SKM-1 treated with dmso at 0.1 percent for 144 hours (cell line): ENCODE measurements at regions not wholly inside any gene's neighbourhood (a gene's known extent, or its start where the extent isn't known, plus 50 kb on each side); places are given as distances from the start of the nearest gene placed in this dataset.
"Not testable (repeated sequence)": the region's sequence is repeated elsewhere in the genome, so short reads cannot be mapped to it uniquely, and the experiment has no call there.

Experiments
- DNase-seq: peaks from one replicate; lab custom pipeline; 2025; ENCODE audit not compliant: unreplicated experiment; lab: John Stamatoyannopoulos, UW

DNA sequence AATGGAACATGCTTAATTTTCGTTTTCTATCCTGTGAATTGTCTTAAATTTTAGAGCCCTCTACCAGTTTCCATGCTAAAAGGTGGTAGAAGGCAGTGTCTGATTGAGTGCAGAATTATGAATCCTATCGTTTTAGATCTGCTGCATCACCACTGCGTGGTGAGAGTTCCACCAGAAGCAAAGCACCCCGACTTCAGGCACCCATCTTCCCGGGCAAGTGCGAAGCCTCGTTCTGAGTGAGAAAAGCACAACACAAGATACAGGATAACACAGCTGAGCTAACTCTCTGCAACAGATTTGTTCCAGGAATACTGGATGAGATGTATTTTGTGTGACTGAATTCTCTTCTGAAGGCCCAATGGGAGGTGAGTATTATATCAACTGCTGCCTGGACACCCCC is 471.5 kb downstream of the EIPR1 start:
- DNase-seq = no peak

DNA sequence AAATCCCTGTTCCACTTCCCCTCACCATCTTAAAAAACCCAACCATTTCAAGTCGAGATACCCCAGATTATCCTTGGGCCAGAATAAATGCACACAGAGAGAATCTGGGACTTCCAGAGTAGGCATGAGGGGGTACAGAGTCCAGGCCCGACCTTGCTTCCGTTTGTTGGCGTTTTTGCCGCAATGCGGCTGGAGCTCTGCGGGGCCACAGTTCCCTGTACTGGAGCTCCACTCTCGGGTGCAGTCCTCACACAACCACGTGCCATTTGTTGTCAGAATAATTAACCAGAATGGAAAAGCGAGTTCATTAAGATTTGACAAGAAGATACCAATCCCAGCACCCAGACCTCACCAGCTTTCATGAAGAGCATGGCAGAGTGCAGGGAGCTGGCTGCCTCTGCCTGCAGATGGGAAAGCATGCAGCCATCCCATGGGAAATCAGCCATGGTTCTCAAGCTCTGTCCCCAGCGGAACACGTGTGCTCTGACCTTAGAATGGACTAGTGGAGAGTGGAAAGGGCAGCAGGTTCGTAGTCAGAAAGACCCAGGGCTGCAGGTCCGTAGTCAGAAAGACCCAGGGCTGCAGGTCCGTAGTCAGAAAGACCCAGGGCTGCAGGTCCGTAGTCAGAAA is 472.8 kb downstream of the EIPR1 start:
- no peak for DNase-seq

DNA sequence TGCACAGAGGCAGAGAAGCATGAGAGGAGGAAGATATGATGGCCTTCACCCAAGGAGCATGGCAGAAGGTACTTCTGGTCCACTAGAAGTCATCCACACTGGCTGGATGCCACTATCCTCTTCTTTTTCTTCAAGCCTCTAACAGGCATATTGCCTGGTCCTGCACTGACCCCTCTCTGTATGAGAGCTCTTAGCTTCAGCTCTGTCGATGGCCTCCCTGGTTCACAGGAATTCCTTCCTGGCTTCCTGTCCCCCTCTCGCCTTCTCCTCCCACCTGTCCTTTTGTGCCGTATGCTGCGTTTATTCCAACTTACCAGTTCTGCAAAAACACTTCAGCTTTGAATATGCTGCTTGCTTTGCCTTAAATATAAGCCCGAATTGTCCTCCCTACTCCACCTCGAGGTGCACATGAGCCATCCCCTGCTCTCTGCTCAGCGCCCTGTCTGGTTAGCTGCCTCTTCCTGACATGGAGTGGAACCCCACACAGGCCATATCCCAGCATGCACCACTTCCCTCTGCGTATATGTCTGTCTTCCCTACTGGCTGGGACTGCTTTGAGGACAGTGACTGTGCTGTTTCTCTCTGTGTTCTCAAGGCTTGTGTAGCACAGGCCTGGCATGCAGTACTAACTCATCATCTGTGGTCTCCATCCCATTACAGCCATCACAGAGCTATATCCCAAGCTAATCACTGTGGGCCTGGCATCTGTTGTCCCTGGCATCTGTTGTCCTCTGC is 474.9 kb downstream of the EIPR1 start:
- no peak for DNase-seq

DNA sequence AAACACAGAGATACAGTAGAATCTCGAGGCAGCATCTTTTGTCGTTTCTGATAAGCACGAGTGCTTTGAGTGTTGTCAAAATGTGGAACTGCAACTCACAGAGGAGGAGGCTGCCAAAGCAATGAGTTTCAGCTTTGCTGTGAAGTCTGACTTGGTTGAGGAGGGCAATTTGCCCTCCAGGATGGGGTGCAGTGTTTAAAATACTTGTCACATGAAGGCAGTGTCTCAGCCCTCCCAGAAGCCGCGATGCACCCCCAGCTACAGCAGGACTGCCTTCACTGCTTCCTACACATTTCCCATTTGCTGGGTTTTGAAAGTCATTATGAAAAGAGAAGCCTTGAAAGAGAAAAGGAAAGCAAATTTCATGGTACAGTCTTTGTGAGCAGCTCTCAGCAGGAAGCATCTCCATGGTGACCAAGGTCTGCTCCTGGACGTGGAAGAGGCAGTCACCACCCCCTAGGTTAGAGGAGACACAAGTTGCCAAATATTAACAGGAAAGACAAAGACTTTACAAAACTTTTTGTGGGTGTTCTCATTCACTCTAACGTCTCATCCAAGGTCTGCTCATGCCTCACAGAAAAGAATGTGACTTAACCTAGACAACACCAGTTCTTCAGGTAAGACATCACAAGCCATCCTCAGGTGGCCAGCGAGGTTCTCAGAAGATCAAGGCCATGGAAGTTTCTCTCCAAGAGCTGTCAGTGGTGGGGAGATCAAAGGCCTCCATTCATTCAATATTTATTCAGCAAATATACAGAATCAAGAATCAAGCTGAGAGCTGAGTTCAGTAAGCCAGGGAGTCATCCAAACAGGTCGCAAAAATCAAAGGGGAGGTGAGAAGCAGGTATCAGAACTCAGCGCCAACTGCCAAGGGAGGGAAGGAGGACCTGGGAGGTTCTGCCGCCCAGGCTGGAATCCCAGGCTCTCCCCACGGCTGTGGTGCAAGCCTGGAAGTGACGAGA is 476.0 kb downstream of the EIPR1 start:
- DNase-seq = no peak

DNA sequence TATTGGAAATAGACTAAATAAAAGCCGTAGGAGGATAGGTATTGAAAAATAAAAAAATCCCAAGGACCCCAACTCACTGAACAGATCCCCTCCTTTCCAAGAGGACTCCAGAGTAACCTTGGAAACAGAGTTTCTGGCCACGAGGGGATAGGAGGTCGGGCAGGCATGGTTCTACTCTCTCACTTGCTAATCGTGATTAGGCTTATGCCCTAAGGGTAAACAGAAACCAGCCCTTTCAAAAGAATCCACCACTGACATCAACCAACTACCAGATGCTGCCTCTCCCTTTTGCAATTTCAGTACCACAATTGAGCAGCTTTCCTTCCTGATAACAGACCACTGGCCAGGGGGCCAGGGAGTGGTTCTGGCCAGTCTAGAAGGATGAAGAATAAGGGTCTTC is 477.8 kb downstream of the EIPR1 start:
- DNase-seq = no peak

DNA sequence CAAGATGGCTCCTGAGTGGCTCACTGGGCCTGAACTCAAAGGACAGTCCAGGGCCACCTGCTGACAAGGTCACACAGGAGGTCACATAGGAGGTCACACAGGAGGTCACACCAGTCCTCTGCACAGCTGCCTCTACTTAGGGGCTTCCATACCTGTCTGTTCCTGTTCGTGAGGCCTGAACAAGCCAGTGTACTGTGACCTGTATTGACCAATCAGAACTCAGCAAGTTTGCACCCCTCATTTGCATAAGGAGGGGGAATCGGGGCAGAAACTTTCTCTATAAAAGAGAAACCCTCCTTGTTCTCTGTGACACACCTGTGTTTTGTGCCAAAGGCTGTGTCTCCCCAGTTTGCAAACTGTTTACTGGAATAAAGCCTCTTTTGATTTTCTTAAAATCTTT is 478.9 kb downstream of the EIPR1 start:
- no peak for DNase-seq

DNA sequence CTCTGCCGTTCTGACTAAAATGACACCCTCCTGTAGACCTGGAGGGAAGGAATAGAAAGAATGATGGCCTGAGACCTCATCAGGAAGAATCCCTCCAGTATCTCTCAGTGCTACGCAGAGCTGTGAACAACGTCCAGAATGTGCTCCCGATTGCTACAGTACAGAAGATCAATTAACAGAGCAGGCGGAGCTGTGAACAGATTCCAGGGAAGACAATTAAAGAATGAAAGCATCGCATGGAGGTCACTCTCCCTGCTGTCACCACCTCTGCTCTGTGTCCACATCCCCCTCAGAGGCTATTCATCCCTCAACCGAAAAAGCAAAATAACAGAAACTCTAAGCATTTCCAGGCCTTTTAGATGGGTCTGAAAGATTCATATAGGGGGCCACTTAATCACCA is 481.0 kb downstream of the EIPR1 start:
- no peak for DNase-seq

DNA sequence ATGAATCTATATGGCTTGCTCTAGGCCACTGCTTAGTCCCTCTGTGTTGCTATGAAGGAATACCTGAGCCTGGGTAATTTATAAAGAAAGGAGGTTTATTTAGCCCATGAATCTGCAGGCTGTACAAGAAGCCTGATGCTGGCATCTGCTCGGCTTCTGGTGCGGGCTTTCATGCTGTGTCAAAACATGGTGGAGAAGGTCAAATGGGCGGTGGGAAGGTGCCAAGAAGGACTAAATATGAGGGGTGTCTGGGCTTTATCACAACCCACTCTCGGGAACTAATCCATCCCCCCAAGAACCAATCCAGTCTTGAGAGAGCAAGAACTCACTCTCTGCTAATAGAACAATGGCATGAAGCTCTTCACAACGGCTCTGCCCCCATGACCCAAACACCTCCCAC is 481.6 kb downstream of the EIPR1 start:
- no peak for DNase-seq

DNA sequence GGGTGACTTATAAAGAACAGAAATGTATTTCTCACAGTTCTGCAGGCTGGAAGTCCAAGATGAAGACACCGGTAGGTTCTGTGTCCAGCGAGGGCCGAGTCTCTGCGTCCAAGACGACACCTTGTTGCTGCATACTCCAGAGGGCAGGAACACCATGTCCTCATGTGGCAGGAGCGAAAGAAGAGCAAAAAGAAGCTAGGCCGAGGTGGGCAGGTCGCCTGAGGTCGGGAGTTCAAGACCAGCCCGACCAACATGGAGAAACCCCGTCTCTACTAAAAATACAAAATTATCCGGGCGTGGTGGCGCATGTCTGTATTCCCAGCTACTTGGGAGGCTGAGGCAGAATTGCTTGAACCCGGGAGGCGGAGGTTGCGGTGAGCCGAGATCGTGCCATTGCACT is 483.6 kb downstream of the EIPR1 start:
- DNase-seq = not testable (repeated sequence)

DNA sequence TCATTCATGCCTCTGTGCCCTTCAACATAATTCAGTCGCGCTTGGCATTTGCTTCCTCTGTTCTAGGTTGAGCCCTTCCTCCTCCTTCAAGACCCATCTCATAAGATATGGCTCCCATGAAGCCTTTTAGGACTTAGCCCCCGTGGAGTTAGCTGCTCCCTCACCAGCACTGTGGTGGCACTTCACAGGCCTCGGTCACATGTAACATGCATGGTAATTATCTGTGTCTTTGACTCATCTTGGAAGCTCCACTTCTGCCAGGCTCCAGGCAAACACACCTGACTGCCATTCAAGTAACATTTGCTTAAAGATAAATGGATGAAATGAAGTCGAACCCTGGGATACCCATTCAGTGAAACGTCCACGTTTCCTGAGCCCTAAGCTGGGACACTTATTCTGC is 484.7 kb downstream of the EIPR1 start:
- no peak for DNase-seq

DNA sequence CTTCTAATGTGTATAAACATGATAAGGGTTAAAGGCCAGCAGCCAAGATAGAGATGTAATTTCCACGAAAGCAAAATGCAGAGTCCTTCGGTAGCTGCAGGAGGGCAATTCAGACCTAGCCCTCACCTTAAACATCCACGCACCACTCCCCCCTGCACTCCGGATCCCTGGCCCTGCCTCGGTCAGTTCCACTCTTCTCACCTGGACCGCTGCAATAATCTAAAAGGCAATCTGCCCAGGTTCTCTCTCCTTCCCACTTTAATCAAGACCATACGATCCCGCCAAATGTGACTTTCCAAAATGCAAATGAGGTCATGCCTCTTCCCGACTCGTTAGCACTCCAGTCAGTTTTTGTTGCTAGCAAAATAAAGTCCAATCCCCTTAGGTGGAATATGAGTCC is 485.2 kb downstream of the EIPR1 start:
- no peak for DNase-seq

DNA sequence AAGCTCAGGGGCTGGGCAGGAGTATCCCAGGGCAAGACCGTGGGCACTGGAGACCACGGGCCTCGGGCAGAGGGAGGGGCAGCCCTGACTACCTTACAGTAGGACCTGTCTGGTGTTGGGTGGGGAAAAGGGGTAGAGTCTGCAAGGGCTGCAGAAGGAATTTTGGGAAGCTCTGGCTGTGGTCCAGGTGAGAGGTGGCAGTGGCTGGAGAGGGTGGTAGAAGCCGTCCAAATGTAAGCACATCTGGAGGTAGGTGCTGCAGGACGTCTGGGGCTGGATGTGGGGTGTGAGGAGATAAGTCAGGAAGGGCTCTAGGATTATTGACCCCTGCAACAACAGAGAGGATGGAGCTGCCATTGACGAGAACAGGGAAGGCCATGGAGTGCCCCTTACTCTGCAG is 486.7 kb downstream of the EIPR1 start:
- DNase-seq = no peak

DNA sequence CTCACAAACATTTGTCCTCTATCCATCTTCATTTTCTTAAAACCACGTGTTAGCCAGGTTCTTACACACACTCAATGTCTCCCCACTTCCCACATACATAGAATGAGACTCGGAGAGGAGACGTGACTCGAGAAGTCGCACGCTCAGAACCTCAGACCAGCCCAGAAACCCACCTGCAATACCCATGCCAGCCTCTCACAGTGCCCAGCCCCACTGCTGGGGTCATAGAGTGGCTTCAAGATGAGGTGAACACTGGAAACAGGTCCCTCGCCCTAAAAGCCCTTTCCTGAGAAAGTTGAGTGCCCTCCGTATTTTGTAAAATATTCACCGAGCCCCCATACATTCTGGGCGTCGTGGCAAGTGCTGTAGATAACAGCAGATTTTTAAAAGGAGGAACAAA is 487.4 kb downstream of the EIPR1 start:
- no peak for DNase-seq

DNA sequence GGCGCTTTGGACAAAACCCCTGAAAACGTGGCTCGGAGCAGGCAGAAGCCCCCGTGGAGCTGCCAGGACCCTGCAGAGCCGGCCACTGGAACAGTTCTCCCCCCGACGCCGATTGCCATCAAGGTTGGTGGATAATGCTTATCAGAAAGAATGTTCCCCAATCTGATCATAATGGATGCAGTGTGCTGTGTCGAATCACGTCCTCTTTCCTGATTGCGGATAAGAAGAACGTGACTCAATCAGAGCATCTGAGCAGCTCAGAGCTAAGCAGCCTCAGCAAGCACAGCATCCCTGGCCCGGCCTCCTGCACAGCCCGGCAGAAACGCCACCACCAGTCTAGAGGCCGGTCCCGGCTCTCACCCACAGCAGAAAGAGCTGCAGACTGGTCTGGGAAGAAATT is 488.0 kb downstream of the EIPR1 start:
- DNase-seq = no peak

DNA sequence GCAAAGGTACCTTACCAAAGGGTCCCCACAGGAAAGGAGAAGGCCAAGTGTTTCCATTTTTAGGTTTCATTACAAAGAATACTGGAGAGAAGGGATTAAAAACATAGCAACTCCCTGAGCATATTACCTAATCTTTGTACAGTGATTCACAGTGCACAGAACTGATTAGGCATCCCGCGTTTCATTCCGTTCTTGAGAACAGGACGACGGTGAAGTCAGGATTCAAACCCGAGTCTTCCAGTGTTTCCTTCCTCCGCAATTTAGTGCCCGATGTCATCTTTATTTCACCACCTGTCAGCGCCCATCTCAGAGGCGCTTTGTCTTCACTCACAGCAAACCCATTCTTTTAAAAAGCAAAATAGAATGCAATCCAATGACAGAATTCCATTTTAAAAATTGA is 488.5 kb downstream of the EIPR1 start:
- DNase-seq = no peak

DNA sequence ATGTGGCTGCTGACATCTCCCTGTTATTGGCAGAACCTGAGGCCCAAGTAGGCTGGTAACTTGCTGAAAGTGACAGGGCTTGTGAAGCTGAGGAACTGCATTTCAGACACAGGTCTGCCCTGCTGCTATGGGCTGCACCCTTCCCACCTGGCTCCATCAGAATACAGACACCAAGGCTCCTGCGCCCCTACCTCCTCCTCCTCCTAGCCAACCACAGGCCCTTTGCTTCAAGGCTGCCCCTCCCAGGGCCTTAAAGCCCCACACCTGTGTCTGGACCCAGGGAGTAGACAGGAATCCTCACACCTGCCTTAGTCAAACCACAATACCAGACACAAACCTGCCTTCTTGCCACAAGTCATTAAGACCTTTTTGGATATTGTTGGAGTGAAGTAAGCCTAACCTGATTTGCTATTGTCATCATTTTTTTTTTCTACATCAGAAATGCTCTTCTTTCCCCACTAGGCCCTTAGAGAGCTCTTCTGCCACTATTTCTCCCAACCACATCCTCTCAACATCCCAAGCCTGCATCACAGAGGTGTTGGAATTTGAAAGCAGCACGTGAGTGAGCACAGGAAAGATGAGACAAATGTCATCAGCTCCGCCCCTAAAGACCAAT is 489.7 kb downstream of the EIPR1 start:
- DNase-seq = no peak

DNA sequence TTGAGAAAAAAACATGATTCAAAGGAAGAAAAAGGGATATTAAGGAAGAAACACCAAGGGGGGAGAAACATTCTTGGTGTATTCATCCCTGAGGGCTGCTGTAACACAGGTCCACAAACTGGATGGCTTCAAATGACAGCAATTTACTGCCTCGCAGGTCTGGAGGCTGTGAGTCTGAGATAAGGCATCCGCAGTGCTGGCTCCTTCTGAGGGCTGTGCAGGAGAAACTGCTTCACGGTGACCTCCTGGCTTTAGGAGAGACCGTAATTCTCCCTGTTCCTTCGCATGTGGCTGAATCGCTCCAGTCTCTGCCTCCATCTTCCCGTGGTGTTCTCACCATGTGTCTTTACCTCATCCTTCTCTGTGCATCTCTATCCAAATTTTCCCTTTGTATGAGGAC is 490.7 kb downstream of the EIPR1 start:
- DNase-seq = no peak

DNA sequence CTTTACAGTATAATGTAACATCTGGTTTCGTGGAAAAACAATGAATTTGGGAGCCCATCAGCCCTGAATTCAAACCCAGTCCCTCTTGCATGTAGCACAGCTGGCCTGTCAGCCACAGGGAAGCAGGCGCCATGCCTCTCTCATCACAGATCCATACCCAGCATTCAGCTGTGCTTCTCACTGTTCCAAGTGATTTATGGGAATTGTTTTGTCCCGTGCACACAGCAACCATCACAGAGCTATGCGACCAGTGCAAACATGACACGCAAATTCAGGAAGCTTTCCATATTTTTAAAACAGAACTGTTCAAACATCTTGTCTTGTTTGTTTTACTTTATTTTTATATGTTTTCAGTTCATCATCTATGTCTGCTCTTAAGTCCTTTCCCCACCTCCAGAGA is 496.1 kb downstream of the EIPR1 start:
- DNase-seq = no peak

DNA sequence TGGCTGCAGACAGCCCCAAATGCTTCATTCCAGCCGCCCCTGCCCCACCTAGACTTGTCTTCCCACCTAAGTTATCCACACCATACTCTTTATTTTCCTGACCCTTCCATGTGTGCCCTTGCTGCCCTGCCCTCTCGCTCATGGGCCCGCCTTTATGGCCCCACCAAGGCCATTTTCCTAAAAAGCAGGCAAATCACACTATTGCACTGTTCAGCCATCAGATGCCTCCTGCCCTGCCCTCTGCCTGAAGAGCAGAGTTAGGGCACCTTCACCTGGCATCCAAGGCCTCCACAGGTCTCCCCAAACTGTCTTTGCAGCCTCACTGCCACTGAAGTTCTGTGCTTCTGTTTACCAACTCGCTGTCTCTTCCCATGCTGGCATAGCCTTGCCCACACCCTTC is 496.7 kb downstream of the EIPR1 start:
- no peak for DNase-seq

DNA sequence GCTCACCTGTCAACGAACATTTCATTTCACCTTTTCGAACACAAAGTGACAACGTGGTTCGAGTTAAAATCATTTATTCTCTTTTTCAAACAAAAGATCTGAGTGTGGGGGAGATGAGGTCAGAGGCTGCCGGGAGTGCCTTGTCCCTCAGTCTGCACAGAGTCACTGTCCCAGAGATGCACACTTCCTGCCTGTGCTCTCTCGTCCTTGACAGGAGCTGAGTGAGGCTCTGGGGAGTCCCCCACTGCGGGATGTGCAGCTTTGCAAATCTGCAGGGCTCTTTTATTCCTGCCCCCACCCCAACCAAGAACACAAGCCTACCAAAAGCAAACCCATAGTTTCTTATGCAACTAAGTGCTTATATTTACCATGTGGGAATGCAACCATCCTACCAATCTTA is 497.8 kb downstream of the EIPR1 start:
- DNase-seq = no peak

DNA sequence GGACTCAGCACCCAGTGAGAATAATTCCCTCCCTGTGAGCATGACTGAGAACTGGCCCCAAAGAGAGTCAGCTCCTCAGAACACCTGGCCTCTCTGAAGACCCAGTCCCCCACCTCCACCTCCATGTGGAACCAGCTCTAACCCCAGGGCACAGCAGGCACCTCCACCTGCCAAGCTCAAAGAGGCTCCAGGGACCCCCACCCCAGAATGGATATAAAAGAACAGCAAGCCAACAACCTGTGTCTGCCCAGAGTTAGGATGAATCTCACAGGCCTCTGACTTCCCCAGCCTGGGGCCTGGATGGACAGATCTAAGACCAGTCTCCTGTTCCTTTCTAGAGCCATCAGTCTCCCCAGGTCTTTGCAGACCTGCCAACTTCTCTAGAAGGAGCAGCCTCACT is 498.5 kb downstream of the EIPR1 start:
- DNase-seq = no peak

DNA sequence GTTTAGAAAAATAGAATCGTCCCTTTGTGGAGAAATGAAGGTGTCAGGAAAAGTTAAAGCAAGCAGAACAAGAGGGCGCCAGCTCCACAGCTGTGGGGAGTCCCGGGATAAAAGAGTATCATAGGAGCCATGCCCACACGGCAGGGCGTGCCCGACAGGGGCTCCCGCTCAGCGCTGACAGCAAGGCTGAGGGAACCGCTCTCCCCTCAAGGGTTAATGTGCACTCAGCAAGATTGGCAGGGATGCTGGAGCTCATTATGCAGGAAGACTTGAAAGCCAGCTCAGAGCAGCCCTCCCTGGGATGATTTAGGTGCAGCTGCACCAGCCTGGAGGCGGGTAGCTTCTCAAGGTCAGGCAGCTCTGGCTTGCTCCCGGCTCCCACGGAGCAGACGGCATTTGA is 500.2 kb downstream of the EIPR1 start:
- DNase-seq = no peak
